ENCODE measurements at regions not wholly inside any gene's neighbourhood (a gene's known extent, or its start where the extent isn't known, plus 50 kb on each side); places are given as distances from the start of the nearest gene placed in this dataset.

DNA sequence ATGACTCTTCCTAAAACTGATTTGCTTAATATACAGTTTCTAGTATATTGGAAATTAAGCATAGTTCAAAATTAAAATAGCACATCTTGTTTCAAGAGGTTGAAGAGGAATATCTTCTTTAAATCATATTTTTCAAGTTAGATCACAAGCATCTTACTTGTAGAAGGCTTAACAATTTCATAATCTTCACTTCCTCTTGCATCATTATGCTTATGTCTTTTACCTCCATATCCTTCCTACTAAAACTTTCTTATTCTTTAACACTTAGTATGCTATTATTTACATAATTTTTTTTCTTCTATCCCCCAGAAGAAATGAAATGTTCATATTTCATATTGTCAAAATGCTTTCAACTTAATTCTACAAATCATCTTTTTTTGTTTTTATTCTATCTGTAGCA, 1354.9 kb upstream of the TMEFF2 start:
- CTCF ChIA-PET = no interaction called here

DNA sequence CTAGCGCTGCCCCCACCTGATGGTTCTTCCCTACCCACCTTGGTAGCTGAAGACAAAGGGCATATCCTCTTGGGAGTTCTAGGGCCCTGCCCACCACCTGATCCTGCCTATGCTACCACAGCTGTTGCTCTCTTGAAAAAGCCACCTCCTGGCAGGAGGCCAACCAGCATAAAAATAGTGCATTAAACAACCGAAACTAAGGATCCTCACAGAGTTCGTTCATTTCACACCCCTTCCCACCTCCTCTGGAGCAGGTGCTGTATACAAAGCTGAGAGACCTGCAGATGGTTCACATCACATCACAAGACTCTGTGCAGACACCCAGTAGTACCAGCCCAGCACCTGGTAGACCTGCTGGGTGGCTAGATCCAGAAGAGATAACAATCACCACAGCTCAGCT, 1348.0 kb upstream of the TMEFF2 start:
- no peaks in the 10 kb centered on the region for H3K4me1 ChIP-seq (ENCODE audit: control insufficient read depth, insufficient read depth, low read length)
- H3K27ac ChIP-seq (ENCODE audit: extremely low read depth, low read depth, low read length) = no peak overlapping the region
- no peak overlapping the region for H3K4me3 ChIP-seq (ENCODE audit: low read depth, low read length)
- no peaks in the 10 kb centered on the region for H3K9me3 ChIP-seq (ENCODE audit: control insufficient read depth, insufficient read depth, low read depth, low read length)
- ChIA-PET CTCF (no interaction called here), POLR2A (no interaction called here)
- no peaks in the 10 kb centered on the region for H3K36me3 ChIP-seq (ENCODE audit: control insufficient read depth in 2 of 2, insufficient read depth in 1 of 2, low read length in 2 of 2)
- TF ChIP-seq, protein P1, sequence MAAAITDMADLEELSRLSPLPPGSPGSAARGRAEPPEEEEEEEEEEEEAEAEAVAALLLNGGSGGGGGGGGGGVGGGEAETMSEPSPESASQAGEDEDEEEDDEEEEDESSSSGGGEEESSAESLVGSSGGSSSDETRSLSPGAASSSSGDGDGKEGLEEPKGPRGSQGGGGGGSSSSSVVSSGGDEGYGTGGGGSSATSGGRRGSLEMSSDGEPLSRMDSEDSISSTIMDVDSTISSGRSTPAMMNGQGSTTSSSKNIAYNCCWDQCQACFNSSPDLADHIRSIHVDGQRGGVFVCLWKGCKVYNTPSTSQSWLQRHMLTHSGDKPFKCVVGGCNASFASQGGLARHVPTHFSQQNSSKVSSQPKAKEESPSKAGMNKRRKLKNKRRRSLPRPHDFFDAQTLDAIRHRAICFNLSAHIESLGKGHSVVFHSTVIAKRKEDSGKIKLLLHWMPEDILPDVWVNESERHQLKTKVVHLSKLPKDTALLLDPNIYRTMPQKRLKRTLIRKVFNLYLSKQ (tag by site-specific recombination; IDR thresholded peaks at IDR 0.05; ENCODE audit: borderline replicate concordance) = no peak
- TF ChIP-seq ZNF629 (tag by site-specific recombination; IDR thresholded peaks at IDR 0.05) (no peak), KLF9 (tag by site-specific recombination; IDR thresholded peaks at IDR 0.05; ENCODE audit: low read depth) (no peak), ZNF121 (tag by site-specific recombination; IDR thresholded peaks at IDR 0.05) (no peak), KLF10 (tag by site-specific recombination; IDR thresholded peaks at IDR 0.05) (no peak), BCL11B (tag by site-specific recombination; IDR thresholded peaks at IDR 0.05; ENCODE audit: low read depth) (no peak), ZNF174 (tag by site-specific recombination; IDR thresholded peaks at IDR 0.05) (no peak), ZNF621 (tag by site-specific recombination; IDR thresholded peaks at IDR 0.05) (no peak), ZNF2 (tag by site-specific recombination; IDR thresholded peaks at IDR 0.05) (no peak), KLF8 (tag by site-specific recombination; IDR thresholded peaks at IDR 0.05) (no peak), ZNF335 (tag by site-specific recombination; conservative IDR thresholded peaks at IDR 0.05) (no peak), ZNF501 (tag by site-specific recombination; IDR thresholded peaks at IDR 0.05) (no peak), IKZF3 (tag by site-specific recombination; IDR thresholded peaks at IDR 0.05) (no peak), ZNF777 (tag by site-specific recombination; IDR thresholded peaks at IDR 0.05; ENCODE audit: borderline replicate concordance) (no peak), ZBTB17 (tag by site-specific recombination; IDR thresholded peaks at IDR 0.05) (no peak), ZNF791 (tag by site-specific recombination; IDR thresholded peaks at IDR 0.05) (no peak), ZSCAN16 (tag by site-specific recombination; IDR thresholded peaks at IDR 0.05) (no peak)
- TF ChIP-seq, protein P2, sequence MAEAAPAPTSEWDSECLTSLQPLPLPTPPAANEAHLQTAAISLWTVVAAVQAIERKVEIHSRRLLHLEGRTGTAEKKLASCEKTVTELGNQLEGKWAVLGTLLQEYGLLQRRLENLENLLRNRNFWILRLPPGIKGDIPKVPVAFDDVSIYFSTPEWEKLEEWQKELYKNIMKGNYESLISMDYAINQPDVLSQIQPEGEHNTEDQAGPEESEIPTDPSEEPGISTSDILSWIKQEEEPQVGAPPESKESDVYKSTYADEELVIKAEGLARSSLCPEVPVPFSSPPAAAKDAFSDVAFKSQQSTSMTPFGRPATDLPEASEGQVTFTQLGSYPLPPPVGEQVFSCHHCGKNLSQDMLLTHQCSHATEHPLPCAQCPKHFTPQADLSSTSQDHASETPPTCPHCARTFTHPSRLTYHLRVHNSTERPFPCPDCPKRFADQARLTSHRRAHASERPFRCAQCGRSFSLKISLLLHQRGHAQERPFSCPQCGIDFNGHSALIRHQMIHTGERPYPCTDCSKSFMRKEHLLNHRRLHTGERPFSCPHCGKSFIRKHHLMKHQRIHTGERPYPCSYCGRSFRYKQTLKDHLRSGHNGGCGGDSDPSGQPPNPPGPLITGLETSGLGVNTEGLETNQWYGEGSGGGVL (tag by site-specific recombination; IDR thresholded peaks at IDR 0.05) = no peak
- TF ChIP-seq, protein P3, sequence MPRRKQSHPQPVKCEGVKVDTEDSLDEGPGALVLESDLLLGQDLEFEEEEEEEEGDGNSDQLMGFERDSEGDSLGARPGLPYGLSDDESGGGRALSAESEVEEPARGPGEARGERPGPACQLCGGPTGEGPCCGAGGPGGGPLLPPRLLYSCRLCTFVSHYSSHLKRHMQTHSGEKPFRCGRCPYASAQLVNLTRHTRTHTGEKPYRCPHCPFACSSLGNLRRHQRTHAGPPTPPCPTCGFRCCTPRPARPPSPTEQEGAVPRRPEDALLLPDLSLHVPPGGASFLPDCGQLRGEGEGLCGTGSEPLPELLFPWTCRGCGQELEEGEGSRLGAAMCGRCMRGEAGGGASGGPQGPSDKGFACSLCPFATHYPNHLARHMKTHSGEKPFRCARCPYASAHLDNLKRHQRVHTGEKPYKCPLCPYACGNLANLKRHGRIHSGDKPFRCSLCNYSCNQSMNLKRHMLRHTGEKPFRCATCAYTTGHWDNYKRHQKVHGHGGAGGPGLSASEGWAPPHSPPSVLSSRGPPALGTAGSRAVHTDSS (tag by site-specific recombination; IDR thresholded peaks at IDR 0.05) = no peak

More for the DNA sequence above, 1354.9 kb upstream of the TMEFF2 start:
- no peak overlapping the region for H3K4me3 ChIP-seq (ENCODE audit: low read depth, low read length)
- no peaks in the 10 kb centered on the region for H3K4me1 ChIP-seq (ENCODE audit: control insufficient read depth, insufficient read depth, low read length)
- TF ChIP-seq, protein P4, sequence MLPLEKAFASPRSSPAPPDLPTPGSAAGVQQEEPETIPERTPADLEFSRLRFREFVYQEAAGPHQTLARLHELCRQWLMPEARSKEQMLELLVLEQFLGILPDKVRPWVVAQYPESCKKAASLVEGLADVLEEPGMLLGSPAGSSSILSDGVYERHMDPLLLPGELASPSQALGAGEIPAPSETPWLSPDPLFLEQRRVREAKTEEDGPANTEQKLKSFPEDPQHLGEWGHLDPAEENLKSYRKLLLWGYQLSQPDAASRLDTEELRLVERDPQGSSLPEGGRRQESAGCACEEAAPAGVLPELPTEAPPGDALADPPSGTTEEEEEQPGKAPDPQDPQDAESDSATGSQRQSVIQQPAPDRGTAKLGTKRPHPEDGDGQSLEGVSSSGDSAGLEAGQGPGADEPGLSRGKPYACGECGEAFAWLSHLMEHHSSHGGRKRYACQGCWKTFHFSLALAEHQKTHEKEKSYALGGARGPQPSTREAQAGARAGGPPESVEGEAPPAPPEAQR (tag by site-specific recombination; IDR thresholded peaks at IDR 0.05) = no peak
- TF ChIP-seq ZNF600 (tag by site-specific recombination; IDR thresholded peaks at IDR 0.05) = no peak
- no peak for TF ChIP-seq FEZF1 (tag by site-specific recombination; IDR thresholded peaks at IDR 0.05)
- TF ChIP-seq, protein P5, sequence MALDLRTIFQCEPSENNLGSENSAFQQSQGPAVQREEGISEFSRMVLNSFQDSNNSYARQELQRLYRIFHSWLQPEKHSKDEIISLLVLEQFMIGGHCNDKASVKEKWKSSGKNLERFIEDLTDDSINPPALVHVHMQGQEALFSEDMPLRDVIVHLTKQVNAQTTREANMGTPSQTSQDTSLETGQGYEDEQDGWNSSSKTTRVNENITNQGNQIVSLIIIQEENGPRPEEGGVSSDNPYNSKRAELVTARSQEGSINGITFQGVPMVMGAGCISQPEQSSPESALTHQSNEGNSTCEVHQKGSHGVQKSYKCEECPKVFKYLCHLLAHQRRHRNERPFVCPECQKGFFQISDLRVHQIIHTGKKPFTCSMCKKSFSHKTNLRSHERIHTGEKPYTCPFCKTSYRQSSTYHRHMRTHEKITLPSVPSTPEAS (tag by site-specific recombination; IDR thresholded peaks at IDR 0.05) = no peak
- no peak for TF ChIP-seq YY2 (tag by site-specific recombination; IDR thresholded peaks at IDR 0.05)
- no peak for TF ChIP-seq SP3 (tag by site-specific recombination; IDR thresholded peaks at IDR 0.05)
- TF ChIP-seq ZNF701 (tag by site-specific recombination; IDR thresholded peaks at IDR 0.05) = no peak
- TF ChIP-seq ZNF174 (tag by site-specific recombination; IDR thresholded peaks at IDR 0.05) = no peak
- TF ChIP-seq, protein P6, sequence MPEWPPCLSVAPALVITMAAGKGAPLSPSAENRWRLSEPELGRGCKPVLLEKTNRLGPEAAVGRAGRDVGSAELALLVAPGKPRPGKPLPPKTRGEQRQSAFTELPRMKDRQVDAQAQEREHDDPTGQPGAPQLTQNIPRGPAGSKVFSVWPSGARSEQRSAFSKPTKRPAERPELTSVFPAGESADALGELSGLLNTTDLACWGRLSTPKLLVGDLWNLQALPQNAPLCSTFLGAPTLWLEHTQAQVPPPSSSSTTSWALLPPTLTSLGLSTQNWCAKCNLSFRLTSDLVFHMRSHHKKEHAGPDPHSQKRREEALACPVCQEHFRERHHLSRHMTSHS (tag by site-specific recombination; IDR thresholded peaks at IDR 0.05) = no peak
- TF ChIP-seq KLF1 (tag by site-specific recombination; IDR thresholded peaks at IDR 0.05) = no peak
- TF ChIP-seq GFI1B (tag by site-specific recombination; IDR thresholded peaks at IDR 0.05) = no peak
- no peak for TF ChIP-seq ZSCAN23 (tag by site-specific recombination; IDR thresholded peaks at IDR 0.05)
- TF ChIP-seq ZXDB (tag by site-specific recombination; IDR thresholded peaks at IDR 0.05) = no peak
- POLR2A ChIA-PET = no interaction called here
- no peak overlapping the region for H3K27ac ChIP-seq (ENCODE audit: extremely low read depth, low read depth, low read length)
- H3K36me3 ChIP-seq (ENCODE audit: control insufficient read depth in 2 of 2, insufficient read depth in 1 of 2, low read length in 2 of 2) = no peaks in the 10 kb centered on the region
- H3K9me3 ChIP-seq (ENCODE audit: control insufficient read depth, insufficient read depth, low read depth, low read length) = no peaks in the 10 kb centered on the region
